Activated T-cell treated with anti-CD3 and anti-CD28 coated beads, Interleukin-2, amount 50 U/mL, for 4 hours (primary cell): ENCODE measurements at regions not wholly inside any gene's neighbourhood (a gene's known extent, or its start where the extent isn't known, plus 50 kb on each side); places are given as distances from the start of the nearest gene placed in this dataset.
"Not testable (repeated sequence)": the region's sequence is repeated elsewhere in the genome, so short reads cannot be mapped to it uniquely, and the experiment has no call there.

Experiments
- ATAC-seq, 2 donors: fragments of 200-7000 bp; cut with Tn5 transposase; one replicate each; pipeline ENCODE4 v1.10.0; 2021
- DNase-seq: peaks from one replicate; pipeline ENCODE4 v3.0.0-alpha.2; 2020
- H3K27me3 Mint-ChIP-seq: one replicate; pipeline ENCODE4 v1.8.0; 2021; ENCODE audit warnings: low read depth, mixed read lengths
- H3K36me3 Mint-ChIP-seq: one replicate; pipeline ENCODE4 v1.8.0; 2022; ENCODE audit warnings: mixed read lengths; ENCODE audit not compliant: insufficient read depth
- H3K4me1 Mint-ChIP-seq: one replicate; pipeline ENCODE4 v1.8.0; 2021; ENCODE audit warnings: low read depth, mixed read lengths
- H3K4me3 Mint-ChIP-seq: one replicate; pipeline ENCODE4 v1.8.0; 2021; ENCODE audit warnings: mild to moderate bottlenecking, moderate library complexity, mixed read lengths
- H3K9me3 Mint-ChIP-seq: one replicate; pipeline ENCODE4 v1.8.0; 2021; ENCODE audit warnings: mixed read lengths

DNA sequence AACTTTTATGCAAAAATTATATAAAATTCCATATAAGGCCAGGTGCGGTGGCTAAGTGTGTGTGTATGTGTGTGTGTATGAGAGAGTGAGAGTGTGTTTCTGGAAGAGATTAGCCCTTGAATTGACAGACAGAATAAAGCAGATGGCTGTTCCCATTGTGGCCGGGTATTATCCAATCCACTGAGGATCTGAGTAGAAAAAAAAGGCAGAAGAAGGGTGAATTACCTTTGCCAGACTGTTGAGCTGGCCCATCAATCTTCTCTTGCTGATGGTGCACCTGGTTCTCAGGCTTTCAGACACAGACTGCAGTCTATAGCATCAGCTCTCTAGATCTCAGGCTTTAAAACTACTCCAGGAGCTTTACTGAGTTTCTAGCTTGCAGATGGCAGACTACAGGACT lies 92.2 kb upstream of the SLIT2 start:
- no peaks in the 10 kb centered on the region for H3K4me1 Mint-ChIP-seq
- no peak overlapping the region for H3K4me3 Mint-ChIP-seq
- H3K27me3 Mint-ChIP-seq = no peaks in the 10 kb centered on the region
- no peaks in the 10 kb centered on the region for H3K36me3 Mint-ChIP-seq
- peaks cover 4% of the 10 kb centered on the region for H3K9me3 Mint-ChIP-seq
- ATAC-seq (no peak), DNase-seq (no peak)

DNA sequence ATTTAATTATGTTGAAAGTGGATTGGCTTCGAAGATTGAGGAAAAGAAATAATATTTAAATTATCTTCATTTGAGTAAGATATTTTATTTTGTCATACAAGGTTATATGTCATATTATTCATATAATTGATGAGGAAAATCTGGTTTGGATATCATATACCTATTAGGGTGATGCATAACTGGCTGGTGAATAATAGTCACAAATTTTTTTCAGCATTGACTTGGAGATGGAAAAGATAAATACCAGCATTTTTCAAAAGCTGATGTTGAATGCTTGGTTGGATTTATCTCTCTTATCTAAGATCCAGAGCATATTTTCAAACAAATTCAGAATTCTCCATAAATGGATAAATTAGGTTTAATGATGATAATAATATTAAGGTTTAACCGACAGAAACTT lies 93.5 kb upstream of the SLIT2 start:
- H3K4me3 Mint-ChIP-seq = no peak overlapping the region

DNA sequence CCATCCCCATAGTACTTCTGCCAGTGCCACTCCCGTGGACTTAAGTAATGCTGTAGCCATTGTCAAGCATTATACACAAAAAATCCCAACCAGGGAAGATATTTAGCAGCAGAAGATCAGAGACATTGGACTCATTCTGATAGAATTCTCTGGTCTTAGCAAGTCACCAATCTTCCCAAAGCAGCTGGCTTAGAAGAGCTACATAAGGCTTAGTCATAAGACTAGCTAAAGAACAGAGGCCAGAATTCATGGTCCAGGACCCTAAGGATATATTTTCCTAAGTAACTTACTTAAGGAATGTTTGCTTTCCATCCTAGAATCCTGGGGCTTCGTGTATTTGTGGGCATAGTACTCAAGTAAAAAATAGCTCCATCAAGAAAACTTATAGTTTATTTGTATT lies 100.3 kb upstream of the SLIT2 start:
- no peak for ATAC-seq
- H3K4me1 Mint-ChIP-seq = no peaks in the 10 kb centered on the region

More for the DNA sequence above, 93.5 kb upstream of the SLIT2 start:
- Mint-ChIP-seq H3K36me3 (no peaks in the 10 kb centered on the region), H3K4me1 (no peaks in the 10 kb centered on the region), H3K27me3 (no peaks in the 10 kb centered on the region), H3K9me3 (peaks cover 4% of the 10 kb centered on the region)
- DNase-seq (no peak), ATAC-seq (no peak)

DNA sequence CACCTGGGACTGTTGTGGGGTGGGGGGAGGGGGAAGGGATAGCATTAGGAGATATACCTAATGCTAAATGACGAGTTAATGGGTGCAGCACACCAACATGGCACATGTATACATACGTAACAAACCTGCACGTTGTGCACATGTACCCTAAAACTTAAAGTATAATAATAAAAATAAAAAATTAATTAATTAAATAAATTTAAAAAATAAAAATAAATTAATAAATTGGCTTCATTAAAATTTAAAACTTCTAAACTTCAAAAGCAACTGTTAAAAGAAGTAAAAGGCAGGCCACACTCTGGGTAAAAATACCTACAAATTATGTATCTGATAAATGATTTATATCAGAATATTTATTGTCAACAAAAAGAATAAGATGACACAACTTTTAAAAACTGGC lies 102.6 kb upstream of the SLIT2 start:
- DNase-seq, H3K4me1 Mint-ChIP-seq, H3K27me3 Mint-ChIP-seq, H3K36me3 Mint-ChIP-seq, ATAC-seq, H3K4me3 Mint-ChIP-seq: not testable (repeated sequence)
- H3K9me3 Mint-ChIP-seq = peaks cover 26% of the 10 kb centered on the region

More for the DNA sequence above, 100.3 kb upstream of the SLIT2 start:
- Mint-ChIP-seq H3K36me3 (no peaks in the 10 kb centered on the region), H3K4me3 (no peak overlapping the region), H3K27me3 (no peaks in the 10 kb centered on the region), H3K9me3 (peaks cover 13% of the 10 kb centered on the region)
- no peak for DNase-seq

DNA sequence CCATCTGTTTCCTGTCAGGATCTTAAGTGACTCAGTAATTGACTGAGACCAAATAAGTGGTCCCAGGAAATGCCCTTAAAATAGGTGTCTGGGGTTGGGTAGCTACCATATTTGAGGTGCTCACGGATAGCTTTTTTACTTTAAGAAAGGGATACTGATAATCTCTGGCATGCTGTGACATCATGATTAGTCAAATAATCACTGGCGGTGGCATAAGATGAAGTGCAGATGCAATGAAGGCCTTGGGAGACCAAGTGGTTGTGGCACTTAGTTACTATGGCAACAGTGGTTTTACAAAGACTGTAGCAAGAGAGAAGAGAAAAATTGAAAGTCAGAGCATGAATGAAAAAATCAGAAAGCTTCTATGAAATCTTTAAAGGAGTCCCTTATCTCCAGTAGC lies 114.5 kb upstream of the SLIT2 start:
- no peaks in the 10 kb centered on the region for H3K4me1 Mint-ChIP-seq
- H3K4me3 Mint-ChIP-seq = no peak overlapping the region
- H3K9me3 Mint-ChIP-seq = peaks cover 22% of the 10 kb centered on the region
- no peaks in the 10 kb centered on the region for H3K27me3 Mint-ChIP-seq
- no peaks in the 10 kb centered on the region for H3K36me3 Mint-ChIP-seq
- ATAC-seq (no peak), DNase-seq (no peak)

DNA sequence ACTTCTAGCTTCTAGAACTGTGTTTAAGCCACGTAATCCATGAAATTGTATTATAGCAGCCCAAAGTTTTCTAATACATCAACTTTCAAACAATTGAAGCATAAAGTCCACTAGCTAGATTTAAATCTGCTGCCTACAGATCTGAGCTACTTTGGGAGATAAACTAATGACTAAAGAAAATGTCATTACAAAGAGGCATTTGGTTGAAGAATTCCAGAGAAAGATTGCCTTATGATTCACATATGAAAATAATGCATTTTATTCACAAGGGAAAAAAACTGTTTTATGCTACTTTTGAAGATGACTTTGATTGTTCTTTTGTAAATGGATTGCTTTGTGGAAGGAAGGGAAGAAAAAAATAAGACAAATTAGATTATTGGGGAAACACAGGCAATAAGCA lies 124.1 kb upstream of the SLIT2 start:
- Mint-ChIP-seq H3K27me3 (no peaks in the 10 kb centered on the region), H3K9me3 (peaks cover 10% of the 10 kb centered on the region), H3K36me3 (no peaks in the 10 kb centered on the region), H3K4me1 (no peaks in the 10 kb centered on the region), H3K4me3 (no peak overlapping the region)
- DNase-seq (no peak), ATAC-seq (no peak)

DNA sequence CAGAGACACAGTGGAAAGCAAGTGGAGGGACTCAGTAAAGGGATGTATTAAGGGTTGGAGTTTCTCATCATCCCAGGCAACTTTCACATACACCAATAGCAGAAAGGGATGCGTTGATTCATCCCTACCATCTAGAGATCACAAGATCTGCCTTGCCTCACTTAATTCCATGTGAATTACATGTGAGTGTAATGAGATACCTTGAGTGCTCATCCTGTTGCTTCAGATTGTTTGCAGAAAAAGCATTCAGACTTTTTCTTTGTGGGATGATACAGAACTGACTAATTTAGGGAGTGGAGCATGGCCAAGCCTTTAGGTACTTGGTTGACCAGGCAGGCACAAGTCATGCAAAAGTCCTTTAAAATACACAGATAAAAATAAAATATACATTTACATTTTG lies 124.8 kb upstream of the SLIT2 start:
- ATAC-seq = no peak
- Mint-ChIP-seq H3K27me3 (no peaks in the 10 kb centered on the region), H3K9me3 (peaks cover 13% of the 10 kb centered on the region), H3K36me3 (no peaks in the 10 kb centered on the region), H3K4me3 (no peak overlapping the region), H3K4me1 (no peaks in the 10 kb centered on the region)
- DNase-seq = no peak

DNA sequence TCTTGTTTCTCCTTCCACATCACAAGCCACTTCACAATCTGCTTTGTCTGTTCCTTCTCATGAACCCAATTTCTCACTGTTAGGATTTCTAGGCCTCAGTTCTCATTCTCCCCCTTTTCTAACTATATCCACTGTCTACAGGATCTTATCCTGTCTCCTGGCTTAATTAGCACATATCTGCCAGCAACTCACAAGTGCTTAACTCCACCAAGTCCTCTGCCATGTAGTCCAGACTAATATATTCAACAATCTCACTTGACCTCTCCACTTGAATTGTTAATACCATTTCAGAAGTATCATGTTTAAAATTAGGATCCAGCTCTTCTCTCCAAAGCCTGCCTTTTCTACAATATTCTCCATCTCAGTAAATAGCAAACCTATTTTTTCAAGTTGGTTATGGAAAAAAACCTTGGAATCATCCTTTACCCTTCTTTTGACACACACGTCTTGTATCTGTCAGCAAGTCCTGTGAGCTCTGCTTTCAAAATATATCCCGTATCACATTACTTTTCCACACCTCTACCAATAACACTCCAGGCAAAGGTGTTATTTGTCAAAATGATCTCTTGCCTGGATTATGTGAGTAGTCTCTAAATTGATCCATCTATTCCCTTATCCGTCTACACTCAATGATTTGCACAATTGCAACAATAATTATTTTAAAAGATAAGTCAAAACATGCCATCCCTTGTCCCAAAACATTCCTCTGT lies 127.2 kb upstream of the SLIT2 start:
- H3K27me3 Mint-ChIP-seq = no peaks in the 10 kb centered on the region
- H3K4me3 Mint-ChIP-seq = no peak overlapping the region
- DNase-seq (no peak), ATAC-seq (no peak)
- H3K36me3 Mint-ChIP-seq = no peaks in the 10 kb centered on the region
- no peaks in the 10 kb centered on the region for H3K4me1 Mint-ChIP-seq
- peaks cover 10% of the 10 kb centered on the region for H3K9me3 Mint-ChIP-seq

DNA sequence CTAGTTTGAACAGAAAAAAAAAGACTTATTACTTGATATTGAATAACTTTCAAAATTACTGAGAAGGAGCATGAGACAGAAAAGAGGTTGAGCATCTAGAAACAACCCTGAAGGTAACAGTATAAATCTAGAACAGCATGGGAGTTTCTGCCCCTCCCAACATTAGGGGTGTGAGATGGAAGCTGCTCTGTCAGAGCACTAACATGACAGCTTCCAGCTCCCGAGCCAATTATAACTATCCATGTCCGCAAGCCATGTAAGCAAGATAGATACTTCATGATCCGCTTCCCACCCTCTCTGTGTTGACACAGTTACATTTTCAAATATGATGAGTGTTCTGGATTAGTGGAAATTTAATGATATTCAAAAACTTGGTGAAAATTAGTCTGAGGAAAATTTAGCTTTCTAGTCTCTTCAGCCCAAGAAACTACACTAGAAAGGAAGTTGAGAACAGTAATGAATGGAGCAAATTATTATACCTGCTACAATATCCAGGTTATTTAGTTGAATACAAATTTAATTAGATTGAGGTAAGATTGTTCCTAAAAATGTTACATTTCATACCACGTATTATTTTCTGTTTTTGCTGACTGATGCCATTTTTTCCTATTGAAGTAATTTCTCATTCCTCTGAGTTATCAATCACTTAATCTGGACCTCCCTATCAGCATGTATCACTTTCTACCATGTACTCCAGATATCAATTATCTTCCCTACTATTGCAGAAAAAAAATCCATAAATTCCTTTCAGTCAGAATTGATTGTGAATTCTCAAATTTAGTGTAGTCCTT lies 129.3 kb upstream of the SLIT2 start:
- ATAC-seq (no peak), DNase-seq (no peak)
- Mint-ChIP-seq H3K27me3 (no peaks in the 10 kb centered on the region), H3K36me3 (no peaks in the 10 kb centered on the region), H3K9me3 (peaks cover 9% of the 10 kb centered on the region), H3K4me3 (no peak overlapping the region), H3K4me1 (no peaks in the 10 kb centered on the region)

DNA sequence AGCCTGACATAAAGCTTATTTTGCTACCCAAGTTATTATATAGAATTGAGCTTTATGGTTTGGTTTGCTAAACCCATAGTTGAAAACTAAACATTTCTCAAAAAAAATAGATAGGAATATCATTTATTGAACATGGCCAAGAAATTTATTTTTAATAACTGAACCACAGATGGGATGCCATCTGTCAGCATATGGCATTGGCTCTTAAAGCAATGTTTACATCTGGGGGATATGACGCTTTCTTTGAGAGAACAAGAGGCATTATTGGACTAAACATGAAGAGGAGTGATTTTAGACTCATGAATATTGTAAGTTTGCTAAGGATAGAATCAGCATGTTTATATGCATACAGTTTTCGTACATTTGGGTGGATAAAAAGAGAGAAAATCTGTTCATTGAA lies 132.6 kb upstream of the SLIT2 start:
- Mint-ChIP-seq H3K27me3 (no peaks in the 10 kb centered on the region), H3K9me3 (peaks cover 18% of the 10 kb centered on the region), H3K36me3 (no peaks in the 10 kb centered on the region), H3K4me3 (no peak overlapping the region), H3K4me1 (no peaks in the 10 kb centered on the region)
- ATAC-seq (no peak), DNase-seq (no peak)

DNA sequence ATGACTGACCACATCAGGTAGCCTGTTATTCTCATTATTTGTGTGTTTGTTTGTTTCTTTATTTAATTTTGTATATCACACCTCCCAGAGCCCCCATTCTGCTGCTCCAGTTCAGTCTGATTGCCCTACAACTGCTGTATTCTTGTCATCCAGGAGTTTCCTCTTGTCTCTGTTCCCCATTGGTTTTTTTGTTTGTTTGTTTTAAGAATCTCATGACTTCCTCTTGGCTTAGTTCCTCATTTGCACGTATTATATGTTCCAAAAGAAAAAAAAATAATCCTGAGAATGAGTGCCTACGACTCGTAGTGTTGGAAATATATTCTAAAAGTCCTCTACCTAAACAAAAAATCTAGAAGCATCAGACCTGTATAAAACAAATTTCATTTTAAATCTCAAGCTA lies 142.3 kb upstream of the SLIT2 start:
- Mint-ChIP-seq H3K4me3 (no peak overlapping the region), H3K9me3 (peaks cover 6% of the 10 kb centered on the region), H3K36me3 (no peaks in the 10 kb centered on the region), H3K27me3 (no peaks in the 10 kb centered on the region), H3K4me1 (no peaks in the 10 kb centered on the region)
- ATAC-seq = no peak
- no peak for DNase-seq

DNA sequence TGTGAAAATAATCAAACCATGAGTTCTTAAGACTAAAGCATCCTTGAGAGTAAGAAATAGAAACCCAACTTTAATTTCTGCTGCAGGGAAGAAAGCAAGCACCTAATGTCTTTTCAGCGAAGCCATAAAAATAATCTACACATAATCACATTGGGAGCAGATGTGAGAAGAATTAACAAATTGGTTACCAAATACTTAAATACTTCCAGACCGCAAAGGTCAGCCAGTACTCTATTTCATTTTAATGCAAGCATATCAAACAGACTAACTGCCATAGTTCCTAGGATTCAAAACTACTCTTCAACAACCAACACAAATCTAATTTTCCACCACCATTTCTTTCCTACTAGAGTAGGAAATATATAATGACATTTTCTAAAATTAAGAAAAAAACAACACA lies 144.8 kb upstream of the SLIT2 start:
- no peaks in the 10 kb centered on the region for H3K27me3 Mint-ChIP-seq
- DNase-seq = no peak
- no peak for ATAC-seq
- peaks cover 3% of the 10 kb centered on the region for H3K9me3 Mint-ChIP-seq
- H3K4me3 Mint-ChIP-seq = no peak overlapping the region
- H3K36me3 Mint-ChIP-seq = no peaks in the 10 kb centered on the region
- H3K4me1 Mint-ChIP-seq = no peaks in the 10 kb centered on the region

DNA sequence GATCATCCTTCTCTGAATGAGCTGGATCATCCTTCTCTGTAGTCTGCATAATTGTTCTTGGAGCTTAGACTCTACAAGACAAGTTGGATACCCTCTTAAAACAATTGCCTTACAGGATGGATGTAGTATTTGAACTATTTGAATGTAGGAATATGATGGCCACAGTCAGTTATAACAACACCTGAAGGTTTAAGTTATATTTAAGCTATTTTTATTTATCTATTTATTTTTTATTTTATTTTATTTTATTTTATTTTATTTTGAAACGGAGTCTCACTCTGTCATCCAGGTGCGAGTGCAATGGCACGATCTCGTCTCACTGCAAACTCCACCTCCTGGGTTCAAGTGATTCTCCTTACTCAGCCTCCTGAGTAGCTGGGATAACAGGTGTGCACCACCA lies 149.9 kb upstream of the SLIT2 start:
- H3K4me1 Mint-ChIP-seq = no peaks in the 10 kb centered on the region
- ATAC-seq (no peak), DNase-seq (no peak)
- H3K9me3 Mint-ChIP-seq = peaks cover 7% of the 10 kb centered on the region
- H3K4me3 Mint-ChIP-seq = no peak overlapping the region
- H3K36me3 Mint-ChIP-seq = no peaks in the 10 kb centered on the region
- H3K27me3 Mint-ChIP-seq = no peaks in the 10 kb centered on the region

DNA sequence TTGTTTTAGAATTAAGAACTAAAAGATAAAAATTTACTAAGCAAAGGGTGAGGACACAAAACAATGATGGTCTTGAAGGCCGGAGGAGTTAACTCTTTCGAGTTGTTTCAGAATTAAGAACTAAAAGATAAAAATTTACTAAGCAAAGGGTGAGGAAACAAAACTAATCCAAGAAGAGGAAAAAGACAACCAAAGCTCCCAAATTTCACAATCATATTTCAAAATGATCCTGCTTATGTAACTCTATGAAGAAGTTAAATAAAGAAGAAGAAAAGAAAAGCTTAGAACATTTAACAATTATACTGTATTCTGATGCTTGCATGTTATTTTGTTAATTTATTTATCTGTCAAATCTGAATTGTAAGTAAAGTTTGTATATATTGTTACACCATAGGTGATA lies 154.8 kb upstream of the SLIT2 start:
- ATAC-seq (no peak), DNase-seq (no peak)
- Mint-ChIP-seq H3K4me3 (no peak overlapping the region), H3K4me1 (no peaks in the 10 kb centered on the region), H3K9me3 (peaks cover 5% of the 10 kb centered on the region), H3K27me3 (no peaks in the 10 kb centered on the region), H3K36me3 (no peaks in the 10 kb centered on the region)

DNA sequence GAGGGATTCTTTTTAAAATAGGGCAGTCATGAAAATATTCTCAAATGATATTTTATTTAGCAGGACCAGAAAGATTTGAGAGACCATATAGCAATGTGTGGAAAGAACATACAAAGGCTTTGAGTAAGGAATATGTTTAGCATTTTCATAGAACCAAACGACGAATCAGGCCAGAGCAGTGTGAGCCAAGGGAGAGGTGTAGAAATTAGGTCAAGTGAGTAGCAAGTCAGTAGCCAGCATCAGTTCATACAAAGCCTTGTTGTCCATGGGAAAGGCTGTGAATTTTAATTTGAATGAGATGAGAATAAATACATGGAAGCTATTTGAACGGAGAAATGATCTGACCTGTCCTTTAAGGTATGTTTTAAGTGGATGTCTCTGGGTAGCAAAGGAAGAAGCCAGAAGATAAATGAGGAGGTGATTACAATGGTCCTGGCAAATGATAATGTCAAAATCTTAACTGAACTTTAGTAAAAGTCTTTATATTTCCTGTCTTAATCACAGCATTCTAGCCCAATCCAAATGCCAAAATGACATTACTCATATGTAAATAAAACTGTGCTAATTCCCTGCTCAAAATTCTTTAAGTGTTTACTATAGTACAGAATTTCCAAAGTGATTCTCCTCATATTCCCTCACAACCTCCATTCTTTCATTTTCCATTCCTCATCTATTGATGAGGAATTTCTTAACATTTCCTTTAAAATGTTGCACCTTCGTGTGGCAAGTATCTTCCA lies 155.7 kb upstream of the SLIT2 start:
- Mint-ChIP-seq H3K27me3 (no peaks in the 10 kb centered on the region), H3K36me3 (no peaks in the 10 kb centered on the region), H3K9me3 (peaks cover 5% of the 10 kb centered on the region), H3K4me3 (no peak overlapping the region), H3K4me1 (no peaks in the 10 kb centered on the region)
- no peak for DNase-seq
- no peak for ATAC-seq
